NCI-H2227 treated with DMSO at 0.1 percent for 48 hours (cell line): ENCODE measurements at regions not wholly inside any gene's neighbourhood (a gene's known extent, or its start where the extent isn't known, plus 50 kb on each side); places are given as distances from the start of the nearest gene placed in this dataset.
"Not testable (repeated sequence)": the region's sequence is repeated elsewhere in the genome, so short reads cannot be mapped to it uniquely, and the experiment has no call there.

Source experiments
- DNase-seq: peaks from one replicate; lab custom pipeline; 2025; lab: John Stamatoyannopoulos, UW

DNA sequence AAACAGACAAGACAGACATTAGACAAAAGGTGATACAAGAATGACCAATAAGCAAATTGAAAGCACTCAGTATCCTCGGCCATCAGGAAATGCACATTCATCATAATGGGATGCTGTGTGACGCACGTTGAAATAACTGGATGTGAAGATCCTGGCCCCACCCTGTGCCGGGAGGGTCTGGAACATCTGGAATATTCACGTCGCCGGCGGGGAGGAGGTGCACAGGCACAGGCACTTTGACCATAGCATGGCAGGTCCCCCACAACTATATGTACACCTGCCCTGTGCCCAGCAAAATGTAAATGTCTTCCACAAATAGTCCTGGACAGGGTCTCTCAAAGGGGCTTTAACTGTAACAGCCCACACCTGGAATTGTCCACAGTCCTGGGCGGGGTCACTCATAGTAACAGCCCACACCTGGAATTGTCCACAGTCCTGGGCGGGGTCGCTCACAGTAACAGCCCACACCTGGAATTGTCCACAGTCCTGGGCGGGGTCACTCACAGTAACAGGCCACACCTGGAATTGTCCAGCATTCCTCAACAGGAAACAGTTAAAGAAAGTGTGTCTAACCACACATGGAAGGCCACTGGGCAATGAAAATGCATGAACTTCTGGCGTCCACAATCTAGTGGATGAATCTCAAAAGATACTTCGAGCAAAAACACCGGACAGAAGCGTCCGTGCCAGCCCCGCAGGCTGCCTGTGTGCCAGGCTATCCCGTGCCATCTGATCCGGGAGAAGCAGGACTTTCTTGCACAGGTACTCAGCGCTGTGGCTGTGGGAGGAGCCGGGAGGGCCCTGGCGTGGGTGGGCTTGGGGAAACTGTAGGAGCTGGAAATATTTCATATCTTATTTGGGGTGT, 113.4 kb downstream of the RTP5 start:
- DNase-seq, result no peak

DNA sequence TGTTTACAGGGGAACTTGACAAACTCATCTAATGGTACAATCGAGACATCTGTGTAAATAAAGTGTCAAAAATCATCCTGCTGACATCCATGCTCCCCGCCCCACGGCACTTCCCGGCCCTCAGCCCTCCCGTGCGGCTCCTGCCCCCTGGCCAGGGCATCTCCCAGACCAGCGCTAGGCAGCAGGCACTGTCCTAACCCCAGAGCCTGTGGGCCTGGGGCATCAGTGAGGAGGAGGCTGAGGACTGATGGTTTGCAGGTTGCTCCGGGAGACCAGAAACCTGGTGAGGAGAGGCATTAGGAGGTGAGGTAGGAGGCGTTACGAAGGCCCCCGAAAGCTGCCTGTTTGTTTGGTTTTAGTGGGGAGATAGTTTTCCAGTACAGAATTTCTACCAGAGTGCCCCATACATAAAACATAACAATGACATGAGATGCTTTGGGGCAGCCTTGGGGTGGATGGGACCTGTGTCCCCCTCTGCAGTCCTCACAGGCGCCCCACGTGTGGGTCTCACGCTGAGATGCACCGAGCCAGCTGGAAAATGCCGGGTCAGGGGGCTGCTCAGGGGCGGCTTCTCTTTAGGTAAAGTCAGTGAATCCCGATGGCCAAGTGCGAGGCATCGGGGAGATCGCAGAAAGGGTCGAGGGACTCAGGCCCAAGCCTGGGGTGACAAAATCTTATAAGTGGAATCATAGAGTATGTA, 114.2 kb downstream of the RTP5 start:
- DNase-seq, result no peak

DNA sequence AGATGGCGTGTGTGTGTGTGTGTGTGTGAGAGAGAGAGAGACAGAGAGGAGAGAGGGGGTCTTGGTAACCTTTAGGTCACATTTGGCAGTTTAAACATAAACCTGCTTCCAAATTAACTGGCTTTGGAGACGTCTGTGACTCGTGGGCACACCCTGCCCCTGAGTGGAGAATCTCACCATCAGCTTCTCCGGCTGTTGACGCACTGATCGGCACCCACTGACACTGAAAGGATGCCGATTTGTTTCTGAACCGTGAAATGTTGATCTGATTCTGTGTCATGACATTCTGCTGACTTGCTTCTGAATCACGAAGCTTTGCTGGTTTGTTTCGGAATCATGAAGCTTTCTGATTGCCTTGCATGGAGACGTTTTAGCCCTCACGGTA, 114.7 kb downstream of the RTP5 start:
- DNase-seq, result no peak

DNA sequence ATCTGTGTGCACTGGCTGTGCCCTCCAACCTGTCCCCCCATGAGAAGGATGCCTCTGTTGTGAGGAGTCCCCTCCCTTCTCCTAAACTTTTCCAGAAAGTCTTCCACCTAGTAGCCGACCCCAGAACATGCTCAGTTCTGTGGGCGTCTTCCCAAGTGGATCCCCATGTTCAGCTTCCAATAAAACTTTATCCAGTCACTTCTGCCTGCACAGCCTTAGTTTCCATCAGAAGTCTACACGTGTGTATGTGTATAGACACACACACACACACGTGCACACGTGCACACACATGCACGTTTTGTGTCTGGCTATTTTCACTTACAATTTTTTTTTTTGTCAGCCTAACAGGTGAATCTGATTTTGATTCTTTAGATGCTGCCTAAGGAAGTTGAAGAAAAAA, 115.1 kb downstream of the RTP5 start:
- no peak for DNase-seq

DNA sequence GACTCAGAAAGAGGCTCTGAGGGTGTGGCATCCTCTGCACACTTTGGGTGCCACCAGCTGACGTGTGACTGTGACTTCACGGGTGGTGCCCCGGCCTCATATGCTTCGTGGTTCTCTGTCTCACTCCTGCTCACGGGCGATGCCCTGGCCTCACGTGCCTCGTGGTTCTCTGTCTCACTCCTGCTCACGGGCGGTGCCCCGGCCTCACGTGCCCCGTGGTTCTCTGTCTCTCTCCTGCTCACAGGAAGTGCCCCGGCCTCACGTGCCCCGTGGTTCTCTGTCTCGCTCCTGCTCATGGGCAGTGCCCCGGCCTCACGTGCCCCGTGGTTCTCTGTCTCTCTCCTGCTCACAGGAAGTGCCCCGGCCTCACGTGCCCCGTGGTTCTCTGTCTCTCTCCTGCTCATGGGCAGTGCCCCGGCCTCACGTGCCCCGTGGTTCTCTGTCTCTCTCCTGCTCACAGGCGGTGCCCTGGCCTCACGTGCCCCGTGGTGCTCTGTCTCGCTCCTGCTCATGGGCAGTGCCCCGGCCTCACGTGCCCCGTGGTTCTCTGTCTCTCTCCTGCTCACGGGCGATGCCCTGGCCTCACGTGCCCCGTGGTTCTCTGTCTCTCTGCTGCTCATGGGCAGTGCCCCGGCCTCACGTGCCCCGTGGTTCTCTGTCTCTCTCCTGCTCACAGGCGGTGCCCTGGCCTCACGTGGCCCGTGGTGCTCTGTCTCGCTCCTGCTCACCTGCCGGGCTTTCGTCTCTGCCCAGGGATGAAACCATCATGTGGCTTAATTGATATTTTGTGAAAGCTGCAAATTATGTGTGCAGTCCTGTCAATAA, 115.8 kb downstream of the RTP5 start:
- not testable (repeated sequence) for DNase-seq

DNA sequence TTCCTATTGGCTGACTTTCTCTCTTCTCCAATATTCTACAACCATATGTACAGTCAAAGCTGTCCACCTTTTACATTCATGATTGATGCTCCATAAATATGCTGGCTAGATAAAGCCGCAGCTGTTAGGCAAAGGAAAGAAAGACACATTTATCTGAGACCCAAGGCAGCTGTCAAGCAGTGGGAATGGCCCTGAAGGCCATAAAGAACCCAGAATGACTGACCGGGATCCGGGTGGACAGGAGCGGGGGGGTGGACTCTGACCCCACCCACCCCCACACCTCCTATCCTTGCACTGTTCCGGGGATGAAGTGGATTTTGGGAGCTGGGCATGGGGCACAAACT, 116.4 kb downstream of the RTP5 start:
- no peak for DNase-seq

DNA sequence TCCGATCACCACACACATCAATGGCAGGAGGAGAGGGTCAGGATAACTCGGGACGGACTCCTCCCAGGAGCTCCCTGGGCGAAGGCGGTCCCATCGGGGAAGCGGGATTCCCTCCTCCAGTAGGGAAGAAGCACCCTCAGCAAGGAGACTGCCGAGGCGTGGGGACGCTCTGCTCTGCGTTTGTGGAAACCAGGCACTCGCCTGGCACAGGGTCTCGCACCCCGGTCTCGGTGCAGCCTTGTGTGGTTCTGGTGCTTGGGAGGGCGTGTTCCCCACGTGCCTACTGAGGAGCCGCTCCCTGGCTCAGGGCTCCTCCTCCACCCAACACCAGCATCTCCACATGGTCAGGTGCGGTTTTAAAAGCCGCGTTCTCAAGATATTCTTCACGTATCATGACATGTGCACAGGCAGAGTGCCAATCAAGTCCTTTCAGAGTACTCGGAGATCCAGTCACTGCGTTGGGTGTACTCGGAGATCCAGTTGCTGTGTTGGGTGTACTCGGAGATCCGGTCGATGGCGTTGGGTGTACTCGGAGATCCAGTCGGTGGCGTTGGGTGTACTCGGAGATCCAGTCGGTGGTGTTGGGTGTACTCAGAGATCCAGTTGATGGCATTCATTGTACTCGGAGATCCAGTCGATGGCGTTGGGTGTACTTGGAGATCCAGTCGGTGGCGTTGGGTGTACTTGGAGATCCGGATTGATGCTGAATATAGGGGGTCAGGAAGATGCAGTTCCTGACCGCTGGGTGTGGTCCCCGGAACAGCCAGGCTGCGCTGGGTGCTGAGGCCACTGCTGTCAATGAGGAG, 117.5 kb downstream of the RTP5 start:
- DNase-seq, result no peak

DNA sequence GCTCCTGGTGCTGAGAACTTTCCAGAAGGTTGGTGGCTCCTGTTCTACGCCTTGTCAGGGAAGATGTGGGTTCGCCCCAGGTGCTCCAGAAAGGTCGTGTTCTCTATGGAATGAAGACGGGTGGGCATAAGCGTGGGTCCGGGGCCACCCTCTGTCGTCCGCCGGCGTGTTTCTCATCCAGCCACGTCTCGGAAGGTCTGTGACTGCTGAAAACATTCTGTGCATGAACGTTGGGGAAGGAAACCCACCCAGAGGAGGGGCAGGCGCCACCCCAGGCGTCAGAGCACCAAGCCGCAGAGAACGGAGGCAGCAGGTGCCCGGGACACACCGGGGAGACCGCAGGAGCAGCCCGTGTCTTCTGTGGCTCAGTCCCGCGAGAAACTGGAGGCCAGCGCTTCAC, 118.2 kb downstream of the RTP5 start:
- DNase-seq, result no peak

DNA sequence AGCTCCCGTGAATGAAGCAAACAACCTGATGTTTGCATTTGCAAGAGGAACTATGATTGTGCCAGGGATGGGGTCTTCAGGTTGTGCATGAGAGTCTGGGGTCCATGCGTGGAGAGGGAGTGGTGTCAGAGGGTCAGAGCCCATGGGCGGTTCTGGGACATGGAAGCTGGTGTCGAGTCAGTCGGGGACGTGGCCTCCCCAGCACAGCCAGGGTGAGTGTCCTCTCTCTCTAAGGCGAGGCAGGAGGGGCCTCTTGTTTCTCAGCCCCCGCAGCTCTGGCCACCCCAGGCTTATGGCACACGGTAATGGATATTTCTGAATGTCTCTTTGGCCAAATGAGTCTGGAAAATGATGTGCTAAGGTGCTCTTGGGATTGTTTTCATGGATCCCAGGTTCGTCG, 118.6 kb downstream of the RTP5 start:
- no peak for DNase-seq

DNA sequence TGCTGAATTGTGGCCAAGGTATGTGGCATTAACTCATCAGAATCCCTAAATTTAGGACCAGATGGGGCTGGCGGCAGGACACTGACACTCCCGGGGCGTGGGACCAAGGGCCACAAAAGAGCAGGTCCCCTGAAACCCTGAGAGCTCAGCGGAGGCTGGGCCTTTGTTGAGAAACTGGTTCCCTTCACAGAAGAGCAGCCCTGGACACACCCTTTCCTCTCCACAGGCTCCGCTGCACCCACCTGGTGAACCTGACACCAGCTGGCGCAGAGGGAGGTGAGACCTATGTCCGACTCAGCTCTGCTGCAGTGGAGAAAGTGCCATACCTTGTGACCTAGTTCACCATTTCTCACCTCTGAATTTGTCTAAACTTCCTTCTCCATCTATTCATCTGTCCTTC, 119.5 kb downstream of the RTP5 start:
- DNase-seq, result no peak

DNA sequence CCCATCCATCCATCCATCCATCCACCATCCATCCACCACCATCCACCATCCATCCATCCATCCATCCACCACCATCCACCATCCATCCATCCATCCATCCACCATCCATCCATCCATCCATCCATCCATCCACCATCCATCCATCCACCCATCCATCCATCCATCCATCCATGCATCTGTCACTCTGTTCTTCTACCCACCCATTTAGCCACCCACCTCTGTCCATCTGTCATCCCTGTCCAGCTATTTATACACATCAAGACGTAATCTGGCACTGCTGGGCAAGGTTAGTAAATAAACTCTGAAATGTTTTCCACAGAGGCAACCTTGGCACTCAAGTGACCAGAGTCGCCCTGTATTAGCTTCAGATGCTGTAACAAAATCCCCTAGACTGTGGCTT, 120.9 kb downstream of the RTP5 start:
- no peak for DNase-seq

DNA sequence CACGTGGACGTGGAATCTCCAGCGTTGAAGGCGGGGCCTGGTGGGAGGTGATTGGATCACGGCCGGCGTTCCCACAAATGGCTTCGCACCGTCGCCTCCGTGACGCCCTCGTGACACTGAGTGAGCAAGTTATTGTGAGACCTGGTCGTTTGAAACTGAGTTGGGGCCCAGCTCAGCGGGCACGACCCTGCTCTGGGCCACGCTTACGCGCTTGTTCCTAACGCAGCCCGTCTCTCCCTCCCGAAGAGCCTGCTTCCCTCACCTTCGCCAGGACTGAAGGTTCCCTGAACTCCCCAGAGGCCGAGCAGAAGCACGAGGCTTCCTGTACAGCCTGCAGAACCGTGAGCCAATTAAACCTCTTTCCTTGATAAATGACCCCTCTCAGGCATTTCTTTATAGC, 121.8 kb downstream of the RTP5 start:
- DNase-seq, result no peak

DNA sequence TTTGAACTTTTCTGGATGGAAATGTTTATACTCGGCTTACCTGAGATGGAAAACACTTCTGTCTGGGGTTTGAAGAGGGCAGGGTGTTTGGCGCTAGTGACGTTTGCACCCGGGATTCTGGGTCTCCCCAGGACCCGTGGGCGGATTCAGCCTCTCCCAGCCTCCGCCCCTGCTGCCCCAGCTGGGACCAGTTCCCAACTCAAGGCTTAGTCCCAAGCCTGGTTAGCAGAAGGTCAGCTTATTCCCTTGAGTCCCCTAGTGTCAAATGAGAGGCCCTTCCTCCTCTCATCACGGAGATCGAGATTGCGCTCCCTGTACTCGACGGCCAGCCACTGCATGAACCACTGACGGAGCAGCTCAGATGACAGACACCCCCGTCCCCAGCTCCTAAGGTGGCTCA, 123.2 kb downstream of the RTP5 start:
- no peak for DNase-seq

DNA sequence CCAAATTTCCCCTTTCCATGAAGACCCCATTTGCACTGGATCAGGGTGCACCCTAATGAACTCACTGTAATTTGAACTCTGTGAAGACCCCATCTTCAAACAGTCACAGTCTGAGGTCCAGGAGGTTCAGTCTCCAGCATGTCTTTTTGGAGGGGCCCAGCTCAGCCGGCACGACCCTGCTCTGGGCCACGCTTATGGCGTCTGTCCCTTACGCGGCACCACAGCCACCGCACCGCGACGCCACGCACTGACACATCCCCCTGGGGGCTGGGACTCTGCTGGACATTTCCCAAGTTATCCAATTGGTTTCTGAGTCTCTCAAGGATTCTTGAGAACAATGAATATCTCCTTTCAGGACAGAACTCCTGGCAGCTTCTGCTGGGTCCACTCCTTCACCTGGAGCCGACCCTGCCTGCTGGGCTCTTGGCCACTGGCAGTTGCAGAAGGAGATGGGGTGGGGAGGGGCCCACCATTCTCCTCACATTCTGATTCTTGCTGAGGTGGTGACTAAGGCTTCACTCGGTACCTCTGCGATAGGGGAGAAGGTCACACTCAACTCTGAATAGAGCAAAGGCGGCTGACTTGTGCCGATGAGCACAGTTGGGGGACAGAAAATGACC, 124.0 kb downstream of the RTP5 start:
- DNase-seq, result no peak

DNA sequence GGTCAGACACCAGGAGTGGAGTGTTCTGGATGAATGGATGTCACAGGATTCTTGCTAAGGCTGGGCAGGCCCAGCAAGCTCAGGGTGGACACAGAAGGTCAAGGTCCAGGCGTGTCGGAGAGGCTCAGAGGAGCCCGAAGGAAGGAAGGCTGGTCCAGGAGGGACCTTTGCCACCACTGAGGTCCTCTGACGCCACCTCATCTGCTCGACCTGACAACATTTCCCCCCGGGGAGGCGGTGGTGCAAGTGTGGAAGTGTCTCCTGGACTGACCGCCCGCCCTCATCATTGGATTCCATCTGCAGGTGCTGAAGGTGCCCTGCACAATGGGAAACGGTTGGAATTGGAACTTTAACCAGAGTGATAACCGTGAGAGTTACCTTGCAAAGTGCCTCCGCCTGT, 124.6 kb downstream of the RTP5 start:
- DNase-seq, result no peak

DNA sequence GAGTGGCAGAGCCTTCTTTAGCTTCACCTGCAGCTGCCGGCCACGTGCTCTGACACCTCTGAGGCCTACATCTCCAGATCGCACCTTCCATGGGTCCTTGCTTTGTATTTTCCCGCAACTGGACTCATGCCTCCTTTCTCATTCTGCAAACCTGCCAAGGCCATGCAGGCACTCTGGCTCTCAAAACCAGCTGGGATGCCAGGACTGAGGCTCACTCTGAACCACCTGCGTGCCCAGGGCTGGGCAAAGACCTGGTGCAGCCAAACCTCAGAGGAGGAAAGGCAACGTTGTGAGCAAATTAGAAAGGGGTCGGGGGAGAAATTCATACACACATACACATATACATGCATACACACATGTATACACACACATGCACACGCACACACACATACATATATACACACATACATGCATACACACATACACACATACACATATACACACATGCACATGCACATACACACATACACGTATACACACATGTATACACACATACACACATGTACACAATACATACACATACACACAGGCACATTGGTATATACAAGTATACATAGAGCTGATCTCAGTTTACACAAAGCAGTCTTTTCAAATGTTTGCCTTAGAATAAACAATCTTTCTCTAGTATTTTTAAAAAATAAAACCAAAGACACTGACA, 125.2 kb downstream of the RTP5 start:
- DNase-seq, result no peak

DNA sequence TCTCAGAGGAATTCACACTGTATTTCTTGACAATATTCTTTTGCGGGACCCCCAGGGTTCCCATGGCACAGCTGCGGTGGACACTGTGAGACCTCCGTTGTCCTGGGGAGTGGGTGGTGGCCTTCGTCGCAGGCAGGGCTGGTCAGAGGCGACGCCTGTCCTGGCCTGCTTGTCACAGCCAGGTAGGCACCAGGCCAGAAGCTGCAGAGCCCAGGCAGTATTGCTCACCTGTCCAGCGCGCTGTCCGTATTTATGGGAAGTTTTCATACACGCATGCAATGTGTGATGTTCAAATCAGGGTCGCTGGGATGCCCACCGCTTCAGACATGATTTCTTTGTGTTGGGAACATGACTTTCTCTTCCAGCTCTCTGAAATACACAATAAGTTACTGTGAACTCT, 126.6 kb downstream of the RTP5 start:
- no peak for DNase-seq

DNA sequence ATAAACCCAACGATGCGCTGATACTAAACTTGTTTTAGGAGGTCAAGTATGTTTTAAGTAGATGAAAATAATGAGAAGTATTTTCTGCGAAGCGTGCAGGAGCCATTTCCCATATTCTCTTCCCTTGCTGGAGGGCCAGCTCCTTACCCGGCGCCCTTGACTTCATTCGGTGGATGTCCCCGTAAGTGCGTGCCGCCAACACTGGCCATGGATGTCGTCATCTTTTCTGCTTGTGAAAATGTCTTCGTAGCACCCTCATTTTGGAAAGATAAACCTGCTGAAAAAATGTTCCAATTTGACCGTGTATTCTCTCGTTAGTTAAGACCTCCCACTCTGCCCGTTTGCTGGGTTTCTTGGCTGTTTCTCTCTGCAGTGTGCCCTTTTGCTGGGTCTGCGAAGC, 127.5 kb downstream of the RTP5 start:
- no peak for DNase-seq

DNA sequence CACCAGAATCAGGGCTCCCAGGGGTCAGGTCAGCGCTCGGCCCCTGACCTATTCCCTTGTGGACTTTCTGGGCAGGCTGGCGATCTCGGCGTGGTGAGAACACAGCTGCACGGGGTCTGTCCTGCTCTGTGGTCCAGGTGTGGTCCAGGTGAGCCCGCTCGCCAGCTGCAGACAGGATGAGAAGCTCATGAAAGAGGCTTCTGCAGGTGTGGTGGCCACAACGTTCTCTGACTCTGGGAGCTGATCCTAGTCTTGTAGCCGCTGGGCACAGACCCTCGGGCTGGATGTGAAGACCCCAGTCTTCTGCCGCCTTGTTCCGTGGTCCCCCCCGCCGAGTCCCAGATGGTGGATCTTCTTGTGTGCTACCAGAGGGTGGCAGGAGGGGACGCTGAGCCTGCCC, 129.7 kb downstream of the RTP5 start:
- no peak for DNase-seq

DNA sequence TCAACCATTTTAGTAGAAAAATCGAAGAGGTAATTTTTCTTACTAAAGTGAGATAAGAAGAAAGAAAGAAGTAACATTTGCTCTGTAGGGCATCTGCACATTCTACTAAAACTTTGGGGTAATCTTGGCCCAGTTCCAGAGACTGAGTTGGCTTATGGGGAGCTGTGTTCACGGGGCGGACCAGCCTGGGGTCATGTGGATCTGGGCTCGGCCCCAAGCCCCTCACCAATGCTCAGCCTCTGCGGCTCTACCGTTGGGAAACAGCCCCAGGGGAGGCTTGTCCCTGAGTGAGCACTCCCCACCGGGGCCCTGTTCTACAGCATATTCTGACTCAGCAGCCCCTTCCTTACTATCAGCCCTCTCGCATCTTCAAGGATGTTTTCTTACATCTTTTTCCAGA, 132.3 kb downstream of the RTP5 start:
- DNase-seq, result no peak

DNA sequence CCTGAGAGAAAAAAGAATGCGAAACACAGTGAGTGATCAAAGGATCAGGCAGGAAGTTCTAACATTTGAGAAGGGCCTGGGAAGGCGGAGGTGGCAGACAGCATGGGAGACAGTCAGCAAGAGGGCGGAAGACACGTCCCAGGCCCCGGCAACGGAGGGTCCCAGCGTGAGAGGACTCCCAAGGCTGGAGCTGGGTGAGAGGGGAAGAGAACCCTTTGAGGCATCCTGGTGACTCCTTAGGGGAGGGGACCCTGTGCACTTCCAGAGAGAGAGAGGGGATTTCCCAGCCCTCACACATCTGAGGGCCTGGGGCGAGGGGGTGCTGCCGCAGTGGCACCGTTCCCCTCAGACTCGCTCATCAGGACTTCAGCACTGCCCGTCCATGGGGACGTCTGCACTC, 133.4 kb downstream of the RTP5 start:
- DNase-seq, result no peak
